ENCODE measurements at regions not wholly inside any gene's neighbourhood (a gene's known extent, or its start where the extent isn't known, plus 50 kb on each side); places are given as distances from the start of the nearest gene placed in this dataset.
"Not testable (repeated sequence)": the region's sequence is repeated elsewhere in the genome, so short reads cannot be mapped to it uniquely, and the experiment has no call there.

DNA sequence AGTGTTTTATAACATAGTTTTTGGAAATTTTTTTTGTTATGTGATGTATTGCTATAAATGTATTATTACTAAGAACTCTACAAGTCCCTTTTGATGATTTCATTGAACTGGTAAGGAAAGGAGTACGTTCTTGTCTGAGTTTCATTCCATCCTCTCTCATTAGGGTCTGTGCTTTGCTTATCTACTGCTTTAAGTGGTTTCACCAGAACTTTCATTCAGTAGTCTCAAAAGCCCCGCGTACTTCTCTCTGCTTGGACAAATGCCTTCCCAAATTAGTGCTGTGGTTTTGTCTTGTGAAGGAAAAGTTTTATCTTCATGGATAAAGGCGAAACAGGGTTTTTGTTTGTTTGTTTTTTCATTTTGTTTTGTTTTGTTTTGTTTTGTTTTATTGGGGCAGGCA is 469.8 kb upstream of the WWC1 start:
- DNase-seq (ENCODE audit: low spot score) = no peak

DNA sequence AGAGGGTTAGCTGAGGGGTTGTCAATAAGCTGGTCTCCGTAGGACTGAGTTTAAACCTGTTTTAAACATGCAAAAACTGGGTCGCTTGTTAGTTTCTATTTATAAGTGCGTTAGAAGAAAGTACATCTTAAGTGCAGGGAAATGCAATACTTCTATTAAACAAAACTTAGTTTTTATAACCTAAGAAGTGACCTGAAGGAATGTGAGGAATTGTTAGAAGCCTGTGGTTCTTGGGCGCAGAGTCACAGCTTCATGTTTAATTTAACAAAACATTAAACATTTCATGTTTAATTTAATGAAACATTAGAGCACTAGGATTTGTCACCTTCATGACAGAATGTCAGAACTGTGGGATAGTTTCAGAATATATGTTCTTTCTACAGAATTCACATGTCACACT is 469.2 kb upstream of the WWC1 start:
- no peak for DNase-seq (ENCODE audit: low spot score)

DNA sequence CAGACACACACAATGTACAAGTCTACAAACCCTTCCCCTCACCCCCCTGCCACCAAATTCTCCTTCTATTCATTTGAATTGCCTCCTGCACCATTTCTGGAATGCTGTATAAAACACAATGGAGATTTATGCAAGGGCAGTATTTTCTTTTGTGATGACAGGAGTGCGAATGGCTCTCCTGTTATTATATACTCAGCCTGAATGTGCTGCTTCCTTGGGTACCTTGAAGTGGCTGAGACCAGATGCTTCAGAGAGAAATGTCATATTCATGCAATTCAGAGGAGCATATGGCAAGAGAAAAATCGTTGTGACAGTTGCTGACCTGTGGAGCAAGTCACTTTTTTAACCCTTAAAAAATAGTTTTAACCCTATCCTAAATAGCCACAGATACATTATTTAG is 468.0 kb upstream of the WWC1 start:
- no peak for DNase-seq (ENCODE audit: low spot score)

DNA sequence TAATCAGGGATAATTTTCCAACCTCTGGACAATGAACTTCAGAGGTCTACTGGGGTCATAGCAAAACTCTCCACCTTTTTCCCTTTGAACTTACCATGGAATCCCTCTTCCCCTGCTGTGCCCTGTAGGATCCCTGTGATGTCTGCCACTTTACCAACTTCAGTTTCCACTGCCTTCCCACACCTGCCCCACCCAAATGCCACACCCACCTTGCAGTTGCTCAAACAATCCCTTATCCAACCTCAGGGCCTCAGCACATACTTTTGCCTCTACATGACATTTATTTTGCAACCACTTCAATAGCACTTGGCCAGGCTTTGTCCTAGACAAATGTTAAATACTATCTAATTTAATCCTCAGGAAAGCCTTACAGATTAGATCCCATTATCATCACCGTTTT is 463.7 kb upstream of the WWC1 start:
- DNase-seq (ENCODE audit: low spot score) = no peak

DNA sequence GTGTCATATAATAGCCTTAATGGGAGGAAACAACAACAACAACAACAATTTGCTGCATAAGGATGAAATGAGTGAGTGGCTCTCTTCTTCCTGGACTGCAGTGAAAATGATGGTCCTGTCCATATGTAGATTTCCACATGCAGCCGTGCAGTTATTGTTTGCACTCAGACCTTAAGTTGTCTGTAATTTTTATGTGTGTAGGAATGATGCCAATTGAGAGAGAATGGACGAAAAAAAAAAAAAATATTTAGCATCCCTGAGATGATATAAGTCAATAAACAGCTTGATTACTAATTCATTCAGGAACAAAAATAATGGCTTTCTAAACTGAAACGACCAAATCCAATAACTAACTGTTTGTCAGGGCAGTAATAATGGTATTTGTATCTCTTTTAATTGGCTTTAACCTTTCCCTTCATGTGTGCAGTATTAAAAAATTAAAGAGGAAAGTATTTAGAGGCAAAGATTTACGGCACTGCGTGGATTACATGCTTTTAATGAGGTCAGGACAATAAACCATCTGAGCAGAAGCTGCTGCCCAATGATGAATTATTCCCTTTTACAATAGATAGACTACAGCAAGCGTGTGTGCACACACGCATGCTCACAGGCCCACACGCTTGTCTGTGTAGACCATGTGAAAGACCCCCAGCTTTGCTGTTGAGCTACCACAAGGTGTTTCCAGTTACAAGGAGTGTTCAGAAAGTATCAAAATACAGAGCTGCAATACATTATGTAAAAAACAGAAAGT is 459.5 kb upstream of the WWC1 start:
- no peak for DNase-seq (ENCODE audit: low spot score)

DNA sequence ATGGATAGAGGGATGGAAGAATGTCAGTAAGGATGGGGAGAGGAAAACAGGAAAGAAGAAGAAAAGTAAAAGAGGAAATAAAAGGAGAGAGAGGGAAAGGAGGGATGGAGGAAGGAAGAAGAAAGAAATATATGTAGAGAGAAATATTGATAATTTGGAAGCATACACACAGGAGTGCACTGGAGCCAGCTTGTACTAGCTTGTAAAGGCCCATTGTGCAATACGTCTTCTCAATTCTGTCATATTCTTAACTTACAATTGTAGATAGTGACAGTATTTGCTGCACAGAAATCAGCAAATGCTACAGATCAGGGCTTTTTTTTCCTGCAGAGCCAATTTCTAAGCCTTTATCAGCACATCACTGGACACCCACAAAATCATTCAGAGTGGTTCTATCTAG is 458.8 kb upstream of the WWC1 start:
- DNase-seq (ENCODE audit: low spot score) = no peak

DNA sequence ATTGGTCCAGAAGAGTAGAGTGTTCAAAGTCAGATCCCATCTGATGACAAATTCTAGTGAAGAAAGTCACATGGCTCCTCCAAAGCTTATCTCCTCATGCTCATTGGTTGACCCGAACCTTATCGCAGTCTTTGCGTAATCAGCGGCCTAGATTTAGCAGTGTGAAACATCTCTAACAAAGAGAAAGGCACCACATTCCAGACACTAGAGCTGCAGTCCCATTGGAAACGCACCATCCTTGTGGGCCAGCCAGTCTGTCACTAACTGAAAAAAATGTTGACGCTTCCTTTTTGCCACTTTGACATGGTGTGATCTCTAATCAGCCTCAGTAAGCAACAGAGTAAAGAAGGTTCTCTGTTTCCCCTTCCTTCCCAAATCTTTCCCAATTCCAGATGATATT is 458.0 kb upstream of the WWC1 start:
- DNase-seq (ENCODE audit: low spot score) = no peak

DNA sequence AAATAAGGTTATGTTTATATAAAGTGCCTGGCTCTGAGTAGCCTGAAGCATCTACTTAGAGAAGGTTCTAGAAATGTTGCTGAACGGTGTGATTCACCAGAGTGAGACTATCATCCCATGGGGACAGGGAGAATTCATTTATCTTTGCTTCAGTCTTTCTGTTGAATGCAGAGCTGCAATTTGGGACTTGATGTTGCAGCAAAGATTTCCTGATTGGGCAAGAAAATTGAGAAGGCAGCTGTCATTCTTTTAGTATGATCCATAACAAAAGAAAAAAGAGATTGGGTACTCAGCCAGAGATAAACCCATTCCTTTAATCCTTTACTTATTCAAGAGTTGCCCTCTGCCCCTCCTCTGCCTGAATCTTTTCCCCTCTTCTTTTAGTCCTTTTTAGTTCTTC is 456.3 kb upstream of the WWC1 start:
- DNase-seq (ENCODE audit: low spot score) = no peak

DNA sequence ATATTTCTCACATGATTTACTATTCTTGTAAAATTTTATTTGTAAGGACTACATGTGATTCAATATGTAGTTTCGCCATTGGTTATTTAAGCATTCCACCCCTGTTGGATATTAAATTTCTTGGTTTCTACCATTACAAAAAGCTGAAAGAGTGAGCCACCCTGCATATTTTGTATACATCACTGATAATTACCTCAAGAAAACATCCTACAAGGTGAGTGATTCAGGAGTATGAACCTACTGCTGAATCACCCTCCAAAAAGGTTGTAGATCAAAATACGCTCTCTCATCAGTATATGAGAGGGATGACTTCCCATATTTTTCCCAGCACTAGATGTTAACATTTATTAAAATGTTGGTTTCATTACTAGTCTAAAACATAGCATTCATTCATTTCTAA is 454.3 kb upstream of the WWC1 start:
- no peak for DNase-seq (ENCODE audit: low spot score)

DNA sequence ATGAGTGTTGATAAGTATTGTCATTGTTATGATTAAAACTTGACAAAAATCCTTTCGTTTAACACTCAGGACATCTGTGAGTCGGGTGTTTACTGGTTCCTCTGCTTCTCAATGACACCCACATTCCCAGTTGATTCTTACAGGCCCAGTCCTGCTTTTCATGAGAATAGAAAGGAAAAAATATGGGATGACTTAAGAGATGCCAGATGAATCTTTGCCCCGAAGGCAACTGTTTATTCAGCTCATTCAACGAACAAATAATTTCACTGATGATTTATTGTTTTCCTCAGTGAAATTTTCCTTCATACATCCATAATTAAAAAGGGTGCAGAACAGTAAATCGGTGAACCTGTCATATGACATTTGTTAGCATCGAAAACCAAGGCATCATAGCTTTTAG is 452.4 kb upstream of the WWC1 start:
- no peak for DNase-seq (ENCODE audit: low spot score)

DNA sequence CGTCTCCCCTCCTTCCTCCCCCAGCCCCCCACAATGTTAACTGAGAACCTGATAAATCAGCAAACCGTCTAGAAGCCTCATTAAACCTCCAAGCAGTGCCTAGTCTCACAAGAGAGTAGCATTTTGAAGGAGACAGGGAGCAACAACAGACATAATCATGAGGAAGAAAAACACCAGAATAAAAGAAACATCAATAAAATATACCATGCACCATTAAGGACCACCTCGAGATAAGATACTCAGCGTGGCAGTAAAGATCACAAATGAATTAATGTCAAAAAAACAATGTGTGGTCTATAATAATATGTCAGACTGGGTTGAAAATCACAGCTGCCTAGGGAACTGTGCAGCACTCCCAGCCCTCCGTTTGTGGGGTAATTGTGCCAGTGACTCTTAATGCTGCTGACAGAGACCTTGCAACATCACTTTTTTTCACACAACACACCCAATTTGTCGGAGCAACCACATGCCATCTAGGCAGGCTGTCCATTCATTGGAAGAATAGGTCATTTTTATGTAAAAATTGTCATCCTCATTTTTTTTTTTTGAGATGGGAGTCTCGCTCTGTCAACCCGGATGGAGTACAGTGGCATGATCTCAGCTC is 450.8 kb upstream of the WWC1 start:
- no peak for DNase-seq (ENCODE audit: low spot score)

DNA sequence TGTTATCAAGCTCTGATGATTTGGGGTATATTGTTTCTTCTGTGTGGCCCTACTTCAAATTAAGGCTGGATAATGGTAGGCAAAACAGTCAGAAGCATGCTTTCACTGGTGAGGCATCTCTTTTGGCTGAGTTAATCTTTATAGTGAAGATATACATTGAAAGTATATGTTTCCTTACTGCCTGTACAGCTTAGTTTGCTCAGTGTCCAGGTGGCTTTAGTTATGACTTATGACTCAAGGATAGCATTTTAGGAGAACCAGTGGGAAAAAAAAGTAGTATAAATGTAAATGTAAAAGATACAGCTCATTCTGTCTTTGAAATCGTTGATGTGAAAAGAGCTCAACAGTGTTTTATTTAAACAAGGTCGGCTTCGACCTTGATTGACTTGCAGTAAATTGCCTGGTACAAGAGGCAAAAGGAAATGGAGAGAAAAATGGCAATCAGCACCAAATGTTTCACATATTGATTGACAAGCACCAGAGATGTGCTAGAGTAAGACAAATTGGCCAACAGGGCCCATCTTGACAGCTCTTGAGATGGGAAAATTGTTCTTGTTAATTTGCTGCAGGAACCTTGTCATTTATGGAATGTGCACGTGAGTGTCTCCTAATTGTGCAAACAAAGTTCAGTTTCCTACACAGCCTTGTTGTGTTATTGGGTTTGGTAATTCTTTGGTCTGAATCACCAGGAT is 447.4 kb upstream of the WWC1 start:
- DNase-seq (ENCODE audit: low spot score) = no peak

DNA sequence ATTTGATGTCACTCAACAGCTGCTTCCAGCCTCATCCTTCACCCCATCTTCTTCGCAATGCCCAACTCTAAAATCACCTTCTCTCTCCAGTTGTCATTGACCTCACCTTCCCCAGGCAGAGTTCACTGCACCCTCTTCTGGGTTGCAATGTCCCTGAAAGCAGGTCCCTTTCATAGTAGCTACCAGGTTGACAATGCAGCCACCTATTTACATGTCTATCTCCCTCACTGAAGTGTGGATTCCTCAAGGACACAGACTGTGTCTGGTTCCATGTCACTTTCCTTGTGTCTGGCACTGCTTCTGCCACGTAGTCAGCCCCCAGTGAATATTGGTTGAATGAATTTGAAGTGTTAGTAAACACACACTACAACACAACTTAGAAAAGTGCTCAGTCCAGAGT is 445.5 kb upstream of the WWC1 start:
- DNase-seq (ENCODE audit: low spot score) = no peak

DNA sequence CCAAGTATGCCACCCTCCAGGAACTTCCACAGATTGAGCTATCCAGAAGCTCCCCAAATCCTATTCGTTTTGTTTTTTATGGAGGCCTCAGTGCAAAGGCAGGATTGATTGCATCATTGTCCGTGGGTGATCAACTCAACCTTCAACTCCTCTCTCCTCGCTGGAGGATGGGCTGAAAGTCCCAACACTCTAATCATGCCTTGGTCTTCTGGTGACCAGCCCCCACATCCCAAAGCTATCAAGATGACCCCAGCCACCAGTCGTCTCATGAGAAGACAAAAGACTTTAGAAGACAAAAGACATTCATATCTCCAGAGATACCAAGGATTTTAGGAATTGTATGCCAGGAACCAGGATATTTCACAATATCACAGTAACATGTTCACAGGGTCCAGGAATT is 441.6 kb upstream of the WWC1 start:
- DNase-seq (ENCODE audit: low spot score) = no peak

DNA sequence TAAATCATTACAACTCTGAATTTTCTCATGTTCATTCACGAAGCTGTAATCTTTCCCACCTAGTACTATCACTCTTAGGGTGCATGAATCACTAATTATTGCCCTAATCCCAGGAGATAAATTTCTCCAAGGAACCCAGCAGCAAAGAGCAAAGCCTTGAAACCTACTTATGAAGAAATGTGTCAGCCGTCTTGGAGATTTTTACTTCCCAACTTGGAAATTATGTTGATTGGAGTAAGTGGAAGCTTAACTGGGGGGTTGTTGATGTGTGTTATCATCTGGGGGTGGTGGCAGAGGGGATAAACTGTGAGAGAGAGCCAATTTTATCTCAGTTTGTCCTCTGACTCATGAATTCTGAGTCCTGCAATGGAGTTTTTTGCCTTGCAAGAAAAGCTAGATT is 440.5 kb upstream of the WWC1 start:
- no peak for DNase-seq (ENCODE audit: low spot score)

DNA sequence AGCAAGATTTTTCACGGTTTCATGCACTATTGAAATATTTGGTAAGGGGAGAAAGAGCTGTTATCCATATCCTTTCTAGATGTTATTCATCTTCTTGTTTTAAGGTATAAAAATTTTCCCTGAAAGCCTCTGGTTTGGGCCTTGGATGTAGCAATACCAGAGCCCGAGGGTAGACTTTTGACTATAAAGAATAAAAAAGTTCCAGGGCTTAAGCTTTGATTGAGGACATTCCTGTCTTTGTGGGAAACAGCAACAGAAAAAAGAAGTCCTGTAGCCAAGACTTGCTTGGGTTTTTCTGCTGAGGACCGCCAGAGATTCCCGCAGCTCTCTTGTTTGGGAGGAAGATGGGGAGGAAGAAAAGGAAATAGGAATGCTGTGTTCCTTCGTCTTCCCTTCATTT is 440.0 kb upstream of the WWC1 start:
- no peak for DNase-seq (ENCODE audit: low spot score)

DNA sequence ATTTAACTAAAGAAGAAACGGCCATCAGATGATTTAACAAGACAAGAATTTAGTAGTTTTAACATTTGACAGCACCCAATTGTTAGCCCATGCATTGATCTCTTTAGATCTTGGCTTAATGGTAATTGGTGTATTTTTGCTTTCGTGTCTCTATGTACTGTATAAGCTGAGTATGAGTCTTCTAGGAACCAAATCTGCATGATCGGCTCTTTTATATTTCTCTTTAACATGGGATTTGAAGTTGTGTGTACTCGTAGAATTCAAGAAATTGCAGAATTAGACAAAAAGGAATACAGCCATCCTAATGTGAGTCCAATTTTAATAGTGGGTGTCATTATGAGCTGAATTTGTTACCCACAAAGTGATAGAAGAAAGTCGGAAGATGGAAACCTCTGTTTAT is 438.9 kb upstream of the WWC1 start:
- DNase-seq (ENCODE audit: low spot score) = no peak

DNA sequence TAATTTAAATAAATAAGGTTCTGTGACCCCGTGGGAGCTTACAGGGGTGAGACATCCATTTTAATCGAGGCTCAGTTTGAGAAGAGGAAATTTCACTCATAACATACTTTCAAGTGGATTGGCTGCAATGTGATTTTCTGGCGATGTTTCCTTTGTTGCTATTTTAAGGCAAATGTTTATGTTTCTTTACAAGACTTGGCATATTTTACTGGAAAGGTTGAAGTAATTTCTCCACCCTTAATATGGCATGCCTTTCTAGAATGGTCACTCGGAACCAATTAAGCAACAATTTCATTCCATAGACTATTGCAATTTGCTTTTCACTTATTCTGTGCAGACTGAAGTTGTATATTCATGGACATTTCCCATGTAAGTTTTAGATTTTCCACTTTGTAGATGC is 438.0 kb upstream of the WWC1 start:
- DNase-seq (ENCODE audit: low spot score) = no peak

DNA sequence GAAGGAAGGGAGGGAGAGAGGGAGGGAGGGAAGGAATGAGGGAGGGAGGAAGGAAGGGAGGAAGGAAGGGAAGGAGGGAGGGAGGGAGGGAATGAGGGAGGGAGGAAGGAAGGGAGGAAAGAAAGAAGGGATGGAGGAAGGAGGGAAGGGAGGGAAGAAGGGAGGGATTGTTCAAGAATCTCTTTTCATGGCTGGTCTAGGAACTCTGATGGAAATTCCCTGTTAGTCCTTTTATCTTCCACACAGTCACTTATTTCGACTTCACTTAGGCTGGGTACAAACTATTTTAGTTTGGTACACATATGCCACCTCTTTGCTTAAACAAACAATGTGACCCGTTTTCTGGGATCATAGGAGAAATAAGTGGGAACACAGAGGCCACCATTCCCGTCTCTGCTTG is 435.6 kb upstream of the WWC1 start:
- DNase-seq (ENCODE audit: low spot score) = no peak

DNA sequence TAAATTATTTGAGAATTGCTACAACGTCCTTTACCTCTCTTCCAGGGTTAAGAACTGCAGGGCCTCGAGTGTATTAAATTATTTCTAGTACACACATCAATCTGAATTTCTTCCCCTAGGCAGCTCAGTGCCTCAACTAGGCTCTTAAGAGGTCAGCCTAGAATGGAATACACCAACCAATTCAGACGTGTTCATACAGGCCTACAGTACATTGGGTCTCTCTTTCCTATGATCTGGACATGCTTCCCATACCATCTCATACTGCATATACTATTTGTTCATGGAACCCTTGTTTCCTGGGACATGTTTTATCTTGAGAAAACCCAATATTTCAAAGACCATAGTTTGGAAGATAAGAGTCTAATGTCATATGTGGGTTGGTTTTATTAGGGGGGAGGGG is 434.1 kb upstream of the WWC1 start:
- no peak for DNase-seq (ENCODE audit: low spot score)

DNA sequence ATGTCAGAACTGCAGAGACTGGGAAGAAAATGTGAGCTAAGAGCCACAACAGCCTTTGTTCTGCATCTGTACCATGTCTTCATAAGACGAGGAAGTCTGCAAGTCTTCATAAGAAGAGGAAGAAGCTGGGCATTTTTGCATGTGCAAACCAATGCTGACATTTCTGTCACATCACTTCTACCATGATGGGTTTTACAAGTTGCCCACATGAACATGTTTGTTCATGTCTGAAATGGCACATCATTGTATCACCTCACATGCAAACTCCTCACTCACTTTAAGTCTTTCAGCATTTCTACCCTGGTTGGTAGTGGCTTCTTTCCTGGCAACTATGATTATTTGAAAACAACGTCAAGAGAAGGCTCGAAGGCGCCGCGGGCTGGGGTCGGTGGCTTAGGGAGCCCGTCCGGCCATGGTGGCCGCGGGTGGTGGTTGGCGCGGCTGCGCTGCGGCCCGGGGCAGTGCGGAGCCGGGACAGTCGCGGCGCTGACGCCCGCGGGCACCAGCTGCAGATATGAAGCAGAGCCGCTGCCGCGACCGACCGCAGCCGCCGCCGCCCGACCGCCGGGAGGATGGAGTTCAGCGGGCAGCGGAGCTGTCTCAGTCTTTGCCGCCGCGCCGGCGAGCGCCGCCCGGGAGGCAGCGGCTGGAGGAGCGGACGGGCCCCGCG is 433.1 kb upstream of the WWC1 start:
- DNase-seq (ENCODE audit: low spot score) = not testable (repeated sequence)

DNA sequence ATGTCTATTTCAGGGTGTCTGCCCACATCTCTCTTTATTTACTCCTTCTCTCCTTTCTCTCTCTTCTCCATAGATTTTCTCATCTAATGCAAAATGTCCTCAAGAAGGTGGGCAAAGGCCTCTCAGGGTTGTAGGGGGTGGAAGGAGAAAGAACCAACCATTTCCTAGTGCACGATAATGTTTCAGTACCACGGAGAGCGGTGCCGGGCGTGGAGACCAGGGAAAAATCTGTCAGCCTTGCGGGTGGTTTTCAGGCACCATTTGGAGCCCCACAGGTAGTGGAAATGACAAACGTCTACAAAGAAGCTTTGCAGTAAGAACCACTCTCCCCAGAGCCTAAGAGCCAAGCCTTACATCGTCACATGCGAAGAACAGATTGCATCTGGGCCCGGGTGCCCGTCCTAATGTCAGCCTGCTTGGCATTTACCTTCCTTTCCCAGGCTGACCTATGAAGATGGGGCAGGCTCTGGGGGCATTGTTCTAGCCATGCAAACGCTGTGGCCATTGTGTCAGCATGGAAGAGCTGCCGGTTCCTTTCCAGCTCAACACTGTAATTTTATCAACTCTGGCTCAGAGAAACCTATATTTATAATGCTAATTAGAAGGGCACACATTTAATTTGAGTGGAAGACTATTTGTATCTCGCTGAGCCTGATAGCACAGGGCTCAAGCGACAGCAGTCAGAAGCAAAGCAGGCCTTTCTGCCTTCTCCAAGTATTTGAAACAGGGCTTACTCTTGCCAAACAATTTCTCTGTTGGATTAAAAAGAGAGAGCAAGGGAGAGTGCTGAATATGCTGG is 430.1 kb upstream of the WWC1 start:
- DNase-seq (ENCODE audit: low spot score) = no peak
